ENCODE measurements at regions not wholly inside any gene's neighbourhood (a gene's known extent, or its start where the extent isn't known, plus 50 kb on each side); places are given as distances from the start of the nearest gene placed in this dataset.
"Not testable (repeated sequence)": the region's sequence is repeated elsewhere in the genome, so short reads cannot be mapped to it uniquely, and the experiment has no call there.

DNA sequence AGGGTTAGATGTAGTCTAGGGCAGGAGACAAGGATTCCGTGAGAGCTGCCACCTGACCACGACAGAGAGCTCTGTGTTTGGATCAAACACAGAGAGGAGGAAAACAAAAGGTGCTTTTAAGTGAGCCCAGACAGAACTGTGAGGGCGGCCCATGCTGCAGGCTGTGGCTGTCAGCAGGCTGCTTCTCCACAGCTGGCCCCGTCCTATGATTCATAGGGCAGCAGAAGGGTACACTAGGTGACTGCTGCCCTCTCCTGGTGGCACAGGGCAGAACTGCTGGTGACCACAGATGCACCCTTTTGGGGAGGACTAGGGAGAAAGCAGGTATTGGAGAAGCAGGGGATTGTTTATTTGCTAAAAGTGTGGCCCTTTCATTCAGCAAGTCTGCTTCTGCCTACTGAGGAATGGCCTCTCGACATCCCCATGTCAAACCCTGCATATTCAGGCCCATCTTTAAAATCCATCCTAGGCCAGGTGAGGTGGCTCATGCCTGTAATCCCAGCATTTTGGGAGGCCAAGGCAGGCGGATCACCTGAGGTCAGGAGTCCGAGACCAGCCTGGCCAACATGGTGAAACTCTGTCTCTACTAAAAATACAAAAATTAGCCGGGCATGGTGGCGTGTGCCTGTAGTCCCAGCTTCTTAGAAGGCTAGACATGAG is 234.4 kb upstream of the FRG2C start:
- peak; percentile 86 to 91 for DNase-seq
- 55 to 61% methylated on average over 9 of the region's 9 CpGs for WGBS, 2 donors
- not testable (repeated sequence) for H3K36me3 ChIP-seq (ENCODE audit: control insufficient read depth in 1 of 2, insufficient read depth in 2 of 2, low read length in 1 of 2); H3K27ac ChIP-seq (ENCODE audit: low read depth in 1 of 2, low read length in 2 of 2); ATAC-seq (ENCODE audit: low FRiP score); H3K4me3 ChIP-seq (ENCODE audit: low read length in 2 of 2); H3K27me3 ChIP-seq (ENCODE audit: control insufficient read depth in 1 of 2, insufficient read depth in 2 of 2, low read length in 1 of 2); H3K9me3 ChIP-seq (ENCODE audit: control insufficient read depth, low read length); H3K4me1 ChIP-seq (ENCODE audit: control insufficient read depth in 1 of 2, insufficient read depth in 2 of 2, low read length in 2 of 2)
- intact Hi-C loops (cut with DNase I): loop anchor here (5.0 to 10.0 kb wide), 2 partner anchors 137 to 215 kb away; no protein-coding TSS in a partner anchor

GRCh38 chr3:75430406-75430805 is 233.7 kb upstream of the FRG2C start:
- intact Hi-C loops (cut with DNase I): loop anchor here in 1 of 2 donors (10.0 kb wide), 1 partner anchor 214 kb away; no protein-coding TSS in a partner anchor
- H3K27me3 ChIP-seq (ENCODE audit: control insufficient read depth in 1 of 2, insufficient read depth in 2 of 2, low read length in 1 of 2); H3K36me3 ChIP-seq (ENCODE audit: control insufficient read depth in 1 of 2, insufficient read depth in 2 of 2, low read length in 1 of 2); H3K4me3 ChIP-seq (ENCODE audit: low read length in 2 of 2); H3K4me1 ChIP-seq (ENCODE audit: control insufficient read depth in 1 of 2, insufficient read depth in 2 of 2, low read length in 2 of 2); ATAC-seq (ENCODE audit: low FRiP score); H3K27ac ChIP-seq (ENCODE audit: low read depth in 1 of 2, low read length in 2 of 2); DNase-seq; H3K9me3 ChIP-seq (ENCODE audit: control insufficient read depth, low read length): not testable (repeated sequence)
- WGBS, 2 donors: 86 to 88% methylated on average over 7 of the region's 7 CpGs

DNA sequence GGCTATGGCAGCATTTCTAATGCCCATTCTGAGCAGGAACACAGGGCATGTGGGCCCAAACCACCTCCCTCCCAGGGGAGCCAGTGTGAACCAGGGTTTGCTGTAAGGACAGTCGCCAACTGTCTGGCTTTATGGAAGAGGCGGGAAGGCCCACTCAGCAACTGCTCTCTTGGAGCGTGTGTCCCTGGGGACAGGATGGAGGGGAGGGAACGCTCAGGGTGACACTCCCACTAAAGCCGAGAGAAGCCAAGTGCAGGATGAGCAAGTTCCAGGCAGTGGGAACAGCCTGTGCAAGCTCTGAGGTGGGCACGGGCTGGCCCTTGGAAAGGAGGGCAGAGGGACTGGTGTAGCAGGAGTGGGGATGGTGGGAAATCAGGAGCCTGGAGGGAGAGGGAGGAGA is 233.0 kb upstream of the FRG2C start:
- not testable (repeated sequence) for H3K27me3 ChIP-seq (ENCODE audit: control insufficient read depth in 1 of 2, insufficient read depth in 2 of 2, low read length in 1 of 2); H3K27ac ChIP-seq (ENCODE audit: low read depth in 1 of 2, low read length in 2 of 2); H3K4me1 ChIP-seq (ENCODE audit: control insufficient read depth in 1 of 2, insufficient read depth in 2 of 2, low read length in 2 of 2); H3K9me3 ChIP-seq (ENCODE audit: control insufficient read depth, low read length); H3K4me3 ChIP-seq (ENCODE audit: low read length in 2 of 2); ATAC-seq (ENCODE audit: low FRiP score); H3K36me3 ChIP-seq (ENCODE audit: control insufficient read depth in 1 of 2, insufficient read depth in 2 of 2, low read length in 1 of 2); DNase-seq
- 68 to 69% methylated on average over 6 of the region's 6 CpGs for WGBS, 2 donors
- intact Hi-C loops (cut with DNase I): loop anchor here in 1 of 2 donors (10.0 kb wide), 1 partner anchor 214 kb away; no protein-coding TSS in a partner anchor

DNA sequence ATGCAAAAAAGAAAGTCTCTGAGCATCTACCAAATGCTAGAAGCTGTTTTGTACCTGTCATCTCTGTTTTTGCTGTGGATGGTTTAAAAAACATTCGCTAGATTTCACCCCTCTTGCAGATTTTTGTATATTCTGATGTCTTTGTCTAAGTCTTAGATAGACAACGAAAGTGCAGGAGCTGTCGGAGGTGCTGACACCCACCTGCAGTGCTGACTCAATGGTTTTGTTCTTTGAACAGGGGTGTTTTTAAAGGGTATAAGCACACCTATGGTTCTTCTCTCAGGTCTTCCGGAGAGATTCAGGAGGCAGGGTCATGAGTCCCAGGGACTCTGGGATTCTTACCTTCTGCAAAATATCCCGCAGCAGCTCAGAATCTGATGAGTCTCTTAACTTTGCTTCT is 231.7 kb upstream of the FRG2C start:
- not testable (repeated sequence) for ATAC-seq (ENCODE audit: low FRiP score); H3K27ac ChIP-seq (ENCODE audit: low read depth in 1 of 2, low read length in 2 of 2); H3K4me1 ChIP-seq (ENCODE audit: control insufficient read depth in 1 of 2, insufficient read depth in 2 of 2, low read length in 2 of 2); H3K4me3 ChIP-seq (ENCODE audit: low read length in 2 of 2); H3K27me3 ChIP-seq (ENCODE audit: control insufficient read depth in 1 of 2, insufficient read depth in 2 of 2, low read length in 1 of 2); DNase-seq; H3K36me3 ChIP-seq (ENCODE audit: control insufficient read depth in 1 of 2, insufficient read depth in 2 of 2, low read length in 1 of 2); H3K9me3 ChIP-seq (ENCODE audit: control insufficient read depth, low read length)
- intact Hi-C loops (cut with DNase I): loop anchor here in 1 of 2 donors (10.0 kb wide), 1 partner anchor 212 kb away; no protein-coding TSS in a partner anchor
- WGBS, 2 donors: 76 to 82% methylated on average over 5 of the region's 5 CpGs

DNA sequence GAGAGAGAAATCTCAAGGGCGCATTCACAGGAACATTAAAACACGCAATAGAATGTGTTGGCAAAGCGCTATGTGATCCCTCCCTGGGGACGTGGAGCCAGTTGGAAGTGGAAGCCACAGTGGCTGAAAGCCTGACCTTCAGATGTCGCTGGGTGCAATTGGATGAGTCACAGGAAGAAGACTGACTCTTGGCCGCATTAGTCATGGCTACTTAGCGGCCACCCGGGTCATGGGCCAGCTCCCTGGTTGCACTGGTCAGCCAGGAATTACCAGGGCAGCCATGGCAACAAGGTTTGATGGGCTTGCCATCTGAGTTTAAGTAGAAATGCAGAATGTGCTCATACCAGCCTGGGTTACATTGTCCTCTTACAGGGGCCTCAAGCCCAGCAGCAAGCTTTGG is 231.2 kb upstream of the FRG2C start:
- H3K4me3 ChIP-seq (ENCODE audit: low read length in 2 of 2); H3K36me3 ChIP-seq (ENCODE audit: control insufficient read depth in 1 of 2, insufficient read depth in 2 of 2, low read length in 1 of 2); ATAC-seq (ENCODE audit: low FRiP score); H3K27me3 ChIP-seq (ENCODE audit: control insufficient read depth in 1 of 2, insufficient read depth in 2 of 2, low read length in 1 of 2); H3K9me3 ChIP-seq (ENCODE audit: control insufficient read depth, low read length); H3K4me1 ChIP-seq (ENCODE audit: control insufficient read depth in 1 of 2, insufficient read depth in 2 of 2, low read length in 2 of 2): not testable (repeated sequence)
- H3K27ac ChIP-seq (ENCODE audit: low read depth in 1 of 2, low read length in 2 of 2): peak overlapping the region in 1 of 2 donors; percentile 97
- intact Hi-C loops (cut with DNase I): loop anchor here in 1 of 2 donors (10.0 kb wide), 1 partner anchor 212 kb away; no protein-coding TSS in a partner anchor
- WGBS, 2 donors: 1 to 8% methylated on average over 6 to 8 of the region's 8 CpGs
- peak; percentile 89 to 92 for DNase-seq

GRCh38 chr3:75433295-75433694 is 230.8 kb upstream of the FRG2C start:
- not testable (repeated sequence) for H3K27me3 ChIP-seq (ENCODE audit: control insufficient read depth in 1 of 2, insufficient read depth in 2 of 2, low read length in 1 of 2); H3K4me1 ChIP-seq (ENCODE audit: control insufficient read depth in 1 of 2, insufficient read depth in 2 of 2, low read length in 2 of 2); H3K36me3 ChIP-seq (ENCODE audit: control insufficient read depth in 1 of 2, insufficient read depth in 2 of 2, low read length in 1 of 2); ATAC-seq (ENCODE audit: low FRiP score); DNase-seq; H3K9me3 ChIP-seq (ENCODE audit: control insufficient read depth, low read length); H3K4me3 ChIP-seq (ENCODE audit: low read length in 2 of 2)
- peak overlapping the region in 1 of 2 donors; percentile 97 for H3K27ac ChIP-seq (ENCODE audit: low read depth in 1 of 2, low read length in 2 of 2)
- intact Hi-C loops (cut with DNase I): loop anchor here in 1 of 2 donors (10.0 kb wide), 1 partner anchor 212 kb away; no protein-coding TSS in a partner anchor
- 42 to 51% methylated on average over 3 of the region's 3 CpGs for WGBS, 2 donors

- H3K27me3 ChIP-seq (ENCODE audit: control insufficient read depth in 1 of 2, insufficient read depth in 2 of 2, low read length in 1 of 2); H3K36me3 ChIP-seq (ENCODE audit: control insufficient read depth in 1 of 2, insufficient read depth in 2 of 2, low read length in 1 of 2); H3K9me3 ChIP-seq (ENCODE audit: control insufficient read depth, low read length); ATAC-seq (ENCODE audit: low FRiP score); H3K4me1 ChIP-seq (ENCODE audit: control insufficient read depth in 1 of 2, insufficient read depth in 2 of 2, low read length in 2 of 2): not testable (repeated sequence)
- peak; percentile 58 to 83 for DNase-seq
- peak overlapping the region; percentile 45 to 83 for H3K4me3 ChIP-seq (ENCODE audit: low read length in 2 of 2)
- 1 to 3% methylated on average over 31 to 32 of the region's 32 CpGs for WGBS, 2 donors
- intact Hi-C loops (cut with DNase I): loop anchor here in 1 of 2 donors (10.0 kb wide), 1 partner anchor 210 kb away; no protein-coding TSS in a partner anchor
- peak overlapping the region in 1 of 2 donors; percentile 91 for H3K27ac ChIP-seq (ENCODE audit: low read depth in 1 of 2, low read length in 2 of 2)
Observed at GRCh38 chr3:75434276-75434912, 229.7 kb upstream of the FRG2C start.

- intact Hi-C loops (cut with DNase I): loop anchor here in 1 of 2 donors (10.0 kb wide), 1 partner anchor 210 kb away; no protein-coding TSS in a partner anchor
- DNase-seq (peak; percentile 99 to 100), ATAC-seq (ENCODE audit: low FRiP score) (peak; percentile 100)
- peak overlapping the region; percentile 45 to 83 for H3K4me3 ChIP-seq (ENCODE audit: low read length in 2 of 2)
- not testable (repeated sequence) for H3K4me1 ChIP-seq (ENCODE audit: control insufficient read depth in 1 of 2, insufficient read depth in 2 of 2, low read length in 2 of 2); H3K27me3 ChIP-seq (ENCODE audit: control insufficient read depth in 1 of 2, insufficient read depth in 2 of 2, low read length in 1 of 2); H3K9me3 ChIP-seq (ENCODE audit: control insufficient read depth, low read length); H3K36me3 ChIP-seq (ENCODE audit: control insufficient read depth in 1 of 2, insufficient read depth in 2 of 2, low read length in 1 of 2)
- 1% methylated on average over 64 to 73 of the region's 73 CpGs for WGBS, 2 donors
- peak overlapping the region in 1 of 2 donors; percentile 91 for H3K27ac ChIP-seq (ENCODE audit: low read depth in 1 of 2, low read length in 2 of 2)
Observed at GRCh38 chr3:75434913-75435793, 229.0 kb upstream of the FRG2C start.

All from aorta (tissue), 5 donors.